ENCODE measurements at regions not wholly inside any gene's neighbourhood (a gene's known extent, or its start where the extent isn't known, plus 50 kb on each side); places are given as distances from the start of the nearest gene placed in this dataset.

- TF ChIP-seq, protein P1, sequence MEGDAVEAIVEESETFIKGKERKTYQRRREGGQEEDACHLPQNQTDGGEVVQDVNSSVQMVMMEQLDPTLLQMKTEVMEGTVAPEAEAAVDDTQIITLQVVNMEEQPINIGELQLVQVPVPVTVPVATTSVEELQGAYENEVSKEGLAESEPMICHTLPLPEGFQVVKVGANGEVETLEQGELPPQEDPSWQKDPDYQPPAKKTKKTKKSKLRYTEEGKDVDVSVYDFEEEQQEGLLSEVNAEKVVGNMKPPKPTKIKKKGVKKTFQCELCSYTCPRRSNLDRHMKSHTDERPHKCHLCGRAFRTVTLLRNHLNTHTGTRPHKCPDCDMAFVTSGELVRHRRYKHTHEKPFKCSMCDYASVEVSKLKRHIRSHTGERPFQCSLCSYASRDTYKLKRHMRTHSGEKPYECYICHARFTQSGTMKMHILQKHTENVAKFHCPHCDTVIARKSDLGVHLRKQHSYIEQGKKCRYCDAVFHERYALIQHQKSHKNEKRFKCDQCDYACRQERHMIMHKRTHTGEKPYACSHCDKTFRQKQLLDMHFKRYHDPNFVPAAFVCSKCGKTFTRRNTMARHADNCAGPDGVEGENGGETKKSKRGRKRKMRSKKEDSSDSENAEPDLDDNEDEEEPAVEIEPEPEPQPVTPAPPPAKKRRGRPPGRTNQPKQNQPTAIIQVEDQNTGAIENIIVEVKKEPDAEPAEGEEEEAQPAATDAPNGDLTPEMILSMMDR (IDR thresholded peaks at IDR 0.05) = no peak
- no peak for TF ChIP-seq POLR2A (IDR thresholded peaks at IDR 0.05)
Observed at GRCh38 chr4:64533637-64534036, 124.4 kb upstream of the TECRL start.

Measured in right lobe of liver (tissue), 4 donors.